ENCODE measurements at regions not wholly inside any gene's neighbourhood (a gene's known extent, or its start where the extent isn't known, plus 50 kb on each side); places are given as distances from the start of the nearest gene placed in this dataset.

- TF ChIP-seq GABPA (IDR thresholded peaks at IDR 0.05; ENCODE audit: low read depth) (no peak), REST (IDR thresholded peaks at IDR 0.05; ENCODE audit: insufficient replicate concordance, low read depth) (no peak)
Measured at GRCh38 chr1:177701654-177702353, 268.1 kb downstream of the SEC16B start.
